Activated T-helper 1 cell treated with anti-CD3 and anti-CD28 coated beads, Interleukin-12 subunit alpha, Interleukin-12 subunit beta, Interleukin-2, Interleukin-4 antibody, amounts not matched to agents 30 ng/mL and 10 ng/mL and 1 ng/mL, durations not matched to agents 14 hours and 24 hours and 36 hours (primary cell): ENCODE measurements at regions not wholly inside any gene's neighbourhood (a gene's known extent, or its start where the extent isn't known, plus 50 kb on each side); places are given as distances from the start of the nearest gene placed in this dataset.

ENCODE experiments used
- DNase-seq: peaks from one replicate; pipeline ENCODE4 v3.0.0; 2021; ENCODE audit warnings: low spot score
- H3K27ac Mint-ChIP-seq: one replicate; pipeline ENCODE4 v1.8.0; 2021; ENCODE audit warnings: mild to moderate bottlenecking, mixed read lengths
- H3K27me3 Mint-ChIP-seq: one replicate; pipeline ENCODE4 v1.8.0; 2022; ENCODE audit warnings: mild to moderate bottlenecking, moderate library complexity, mixed read lengths; ENCODE audit not compliant: insufficient read depth
- H3K36me3 Mint-ChIP-seq: one replicate; pipeline ENCODE4 v1.8.0; 2021; ENCODE audit warnings: low read depth, mixed read lengths
- H3K4me1 Mint-ChIP-seq: one replicate; pipeline ENCODE4 v1.8.0; 2021; ENCODE audit warnings: low read depth, mixed read lengths
- H3K4me3 Mint-ChIP-seq: one replicate; pipeline ENCODE4 v1.8.0; 2021; ENCODE audit warnings: mild to moderate bottlenecking, moderate library complexity, mixed read lengths
- H3K9me3 Mint-ChIP-seq: one replicate; pipeline ENCODE4 v1.8.0; 2021; ENCODE audit warnings: mixed read lengths
- intact Hi-C: fragments of 100-400 bp; cut with micrococcal nuclease; formaldehyde crosslinking; loops from one replicate; pipeline ENCODE4 v1.15.1; 2024

DNA sequence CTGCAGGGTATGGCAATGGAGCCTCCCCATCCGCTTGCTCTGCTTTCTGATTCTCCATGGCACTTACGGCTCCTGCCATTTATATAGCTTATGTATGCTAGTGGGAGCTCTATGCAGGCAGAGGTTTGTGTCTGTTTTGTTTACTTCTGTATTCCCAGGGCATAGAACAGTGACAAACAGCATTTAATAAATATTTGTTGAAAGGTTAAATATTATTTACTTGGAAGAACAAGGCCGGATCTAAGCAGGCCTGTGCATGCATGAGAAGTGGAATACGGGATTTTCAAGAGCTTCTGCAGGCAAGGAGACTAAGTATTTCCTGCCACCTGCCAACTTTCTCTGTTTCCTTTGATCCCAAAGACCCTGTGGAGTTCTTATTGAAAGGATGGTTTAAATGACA lies 90.7 kb downstream of the XCL2 start:
- peaks cover 8% of the 10 kb centered on the region for H3K36me3 Mint-ChIP-seq
- H3K9me3 Mint-ChIP-seq = peaks cover 16% of the 10 kb centered on the region
- peaks cover 23% of the 10 kb centered on the region for H3K4me1 Mint-ChIP-seq
- H3K27me3 Mint-ChIP-seq = peaks cover 5% of the 10 kb centered on the region
- H3K27ac Mint-ChIP-seq = no peak overlapping the region
- intact Hi-C loops = no loop called here
- H3K4me3 Mint-ChIP-seq = no peak overlapping the region
- no peak for DNase-seq

DNA sequence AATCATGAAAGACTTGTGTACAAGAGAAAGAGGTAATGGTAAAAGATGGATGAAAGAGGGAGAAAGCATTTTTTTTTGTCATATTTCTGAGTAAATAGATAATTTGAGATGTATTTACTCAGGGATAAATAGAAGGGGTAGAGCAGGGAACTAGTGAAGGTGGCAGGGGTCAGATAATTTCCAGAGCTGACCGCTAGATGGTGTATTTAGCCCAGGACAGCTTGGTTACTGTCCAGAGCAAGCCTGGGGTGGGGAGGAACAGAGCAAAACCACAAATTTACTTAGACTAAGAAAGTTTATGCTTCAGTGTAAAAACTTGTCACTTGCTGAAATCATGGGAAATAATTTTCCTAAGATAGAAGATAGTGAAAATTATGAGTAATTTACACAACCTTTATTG lies 91.5 kb downstream of the XCL2 start:
- intact Hi-C loops = no loop called here
- Mint-ChIP-seq H3K27ac (no peak overlapping the region), H3K9me3 (peaks cover 13% of the 10 kb centered on the region), H3K4me1 (peaks cover 16% of the 10 kb centered on the region), H3K27me3 (peaks cover 2% of the 10 kb centered on the region), H3K36me3 (peaks cover 8% of the 10 kb centered on the region), H3K4me3 (no peak overlapping the region)
- no peak for DNase-seq

DNA sequence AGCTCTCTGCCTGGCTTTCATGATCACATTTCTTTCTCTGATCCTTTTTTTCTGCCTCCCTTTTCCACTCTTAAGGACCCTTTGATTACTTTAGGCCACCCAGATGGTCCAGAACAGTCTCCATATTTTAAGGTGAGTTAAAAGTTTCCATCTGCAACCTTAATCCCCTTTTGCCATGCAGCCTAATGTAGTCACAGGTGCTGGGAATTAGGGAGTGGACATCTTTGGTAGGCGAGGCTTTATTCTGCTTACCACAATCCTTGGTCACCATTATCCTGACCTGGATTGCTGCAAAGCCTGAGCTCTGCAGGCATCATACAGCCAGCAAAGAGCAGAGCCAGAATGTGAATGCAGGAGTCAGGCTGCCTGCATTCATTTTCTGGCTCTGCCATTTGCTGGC lies 95.9 kb downstream of the XCL2 start:
- H3K27me3 Mint-ChIP-seq = peaks cover 2% of the 10 kb centered on the region
- no peak overlapping the region for H3K4me3 Mint-ChIP-seq
- H3K4me1 Mint-ChIP-seq = peaks cover 48% of the 10 kb centered on the region
- peaks cover 10% of the 10 kb centered on the region for H3K36me3 Mint-ChIP-seq
- intact Hi-C loops = loop anchor here (10.0 kb wide), 1 partner anchor 657 kb away; the partner anchor contains the start of gene ATP1B1
- no peak for DNase-seq
- peaks cover 11% of the 10 kb centered on the region for H3K9me3 Mint-ChIP-seq
- H3K27ac Mint-ChIP-seq = no peak overlapping the region

DNA sequence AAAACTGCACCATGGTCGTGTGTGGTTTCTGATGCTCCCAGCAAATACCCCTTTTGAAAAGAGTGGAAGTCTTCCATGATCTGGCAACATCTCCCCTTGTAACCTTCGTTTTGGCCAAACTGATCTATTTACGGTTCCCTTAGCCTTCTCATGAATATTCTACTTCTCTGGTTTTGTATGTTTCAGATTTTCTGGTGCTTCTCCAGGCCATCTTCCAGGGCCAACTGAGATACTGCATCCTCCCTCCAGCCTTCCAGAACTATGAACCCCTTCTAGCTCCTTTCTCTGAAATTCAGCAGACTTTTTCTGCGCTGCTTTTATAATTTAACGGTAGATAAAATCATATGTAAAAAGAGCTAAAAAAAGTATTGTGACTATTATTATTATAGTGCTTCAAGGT lies 97.7 kb downstream of the XCL2 start:
- intact Hi-C loops = loop anchor here (10.0 kb wide), 1 partner anchor 659 kb away; the partner anchor contains the start of gene ATP1B1
- no peak for DNase-seq
- peaks cover 5% of the 10 kb centered on the region for H3K36me3 Mint-ChIP-seq
- H3K27me3 Mint-ChIP-seq = peaks cover 2% of the 10 kb centered on the region
- H3K4me1 Mint-ChIP-seq = peaks cover 53% of the 10 kb centered on the region
- H3K9me3 Mint-ChIP-seq = no peaks in the 10 kb centered on the region
- no peak overlapping the region for H3K27ac Mint-ChIP-seq
- no peak overlapping the region for H3K4me3 Mint-ChIP-seq

DNA sequence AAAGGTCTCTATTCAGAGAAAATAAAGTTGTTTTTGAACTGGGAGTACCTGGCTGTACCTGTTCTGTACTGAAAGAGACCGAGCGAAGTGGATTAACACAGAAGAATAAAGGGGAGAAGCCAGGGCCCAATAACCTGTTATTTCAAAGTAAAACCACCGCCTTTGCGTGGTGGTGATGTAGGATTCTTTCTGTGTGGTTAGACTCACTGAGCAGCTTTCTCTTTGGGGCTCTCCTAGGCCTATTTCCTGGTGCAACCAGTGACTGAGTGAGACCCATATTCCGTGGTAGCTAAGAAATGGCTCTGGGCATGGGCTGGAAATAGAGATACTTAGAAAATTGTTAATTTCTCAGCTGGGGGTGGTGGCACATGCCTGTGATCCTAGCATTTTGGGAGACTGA lies 99.9 kb downstream of the XCL2 start:
- Mint-ChIP-seq H3K9me3 (no peaks in the 10 kb centered on the region), H3K4me1 (peaks cover 75% of the 10 kb centered on the region), H3K36me3 (peaks cover 3% of the 10 kb centered on the region), H3K27me3 (peaks cover 2% of the 10 kb centered on the region), H3K4me3 (peak overlapping the region; percentile 31), H3K27ac (peak overlapping the region; percentile 60)
- intact Hi-C loops = loop anchor here (1.0 to 10.0 kb wide), 4 partner anchors 22 to 661 kb away; partner anchors contain the start of gene ATP1B1
- DNase-seq = peak; percentile 42

DNA sequence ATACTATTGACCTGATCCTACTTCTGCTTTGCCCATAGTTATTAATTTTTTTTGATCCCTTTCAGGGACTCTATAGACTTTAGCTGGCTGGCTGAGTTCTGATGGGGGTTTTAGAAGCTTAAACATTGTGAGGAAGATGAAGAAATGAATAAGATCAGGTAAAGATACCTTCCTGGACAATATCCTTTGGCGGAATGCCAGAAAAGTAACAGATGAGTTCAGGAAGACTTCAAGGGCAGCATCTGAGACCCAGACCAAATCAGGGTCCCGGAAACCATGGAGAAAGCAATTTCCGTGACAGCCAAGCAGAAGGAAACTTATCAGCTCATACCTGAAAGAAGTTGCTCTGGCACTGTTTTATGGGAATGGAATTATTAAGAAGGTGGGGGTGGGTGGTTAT lies 100.4 kb downstream of the XCL2 start:
- DNase-seq = no peak
- Mint-ChIP-seq H3K27me3 (peaks cover 2% of the 10 kb centered on the region), H3K9me3 (no peaks in the 10 kb centered on the region), H3K36me3 (peaks cover 3% of the 10 kb centered on the region), H3K4me3 (peak overlapping the region; percentile 1), H3K27ac (peak overlapping the region; percentile 60), H3K4me1 (peaks cover 77% of the 10 kb centered on the region)
- intact Hi-C loops = loop anchor here (5.0 to 10.0 kb wide), 3 partner anchors 69 to 661 kb away; partner anchors contain the start of gene ATP1B1

DNA sequence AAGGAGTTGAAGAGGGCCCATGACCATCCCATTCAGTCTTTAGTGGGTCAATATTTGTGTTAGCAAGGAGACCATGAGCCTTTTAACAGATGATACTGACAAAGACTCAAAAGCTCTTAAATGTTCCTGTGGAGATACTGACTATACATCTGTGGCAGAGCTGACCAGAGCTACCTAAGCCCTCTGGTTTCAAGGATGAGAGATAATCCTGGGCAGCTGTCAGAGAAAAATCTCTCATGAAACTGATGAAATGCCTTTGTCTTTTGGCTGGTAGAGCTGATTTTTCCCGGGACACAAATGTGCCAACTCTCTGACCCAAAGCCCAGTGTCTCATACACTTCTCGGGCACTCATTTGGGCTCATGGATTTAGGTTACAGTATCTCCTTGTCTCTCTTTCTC lies 100.9 kb downstream of the XCL2 start:
- H3K27me3 Mint-ChIP-seq = peaks cover 2% of the 10 kb centered on the region
- DNase-seq = no peak
- H3K36me3 Mint-ChIP-seq = peaks cover 3% of the 10 kb centered on the region
- H3K4me1 Mint-ChIP-seq = peaks cover 77% of the 10 kb centered on the region
- H3K4me3 Mint-ChIP-seq = no peak overlapping the region
- H3K9me3 Mint-ChIP-seq = no peaks in the 10 kb centered on the region
- intact Hi-C loops = loop anchor here (5.0 to 10.0 kb wide), 3 partner anchors 69 to 662 kb away; partner anchors contain the start of gene ATP1B1
- H3K27ac Mint-ChIP-seq = no peak overlapping the region

DNA sequence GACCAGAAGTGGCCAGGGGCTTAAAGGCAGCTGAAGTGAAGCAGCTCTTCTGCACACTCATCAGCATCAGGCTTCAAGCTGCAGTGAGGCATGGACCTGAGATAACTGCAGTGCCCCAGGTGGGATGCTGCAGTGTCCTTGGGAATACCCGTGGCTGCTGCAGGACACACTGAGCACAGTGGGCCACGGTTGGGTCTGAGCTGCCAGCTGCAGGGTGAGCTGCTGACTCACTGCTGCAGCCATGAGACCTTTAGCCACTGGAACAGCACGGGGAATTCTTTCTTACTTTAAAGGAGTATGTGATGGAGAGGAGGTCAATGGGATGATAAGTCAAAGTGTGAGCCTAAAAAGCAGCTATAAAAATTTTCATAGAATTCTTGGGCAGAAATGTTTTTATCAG lies 102.1 kb downstream of the XCL2 start:
- peaks cover 2% of the 10 kb centered on the region for H3K27me3 Mint-ChIP-seq

DNA sequence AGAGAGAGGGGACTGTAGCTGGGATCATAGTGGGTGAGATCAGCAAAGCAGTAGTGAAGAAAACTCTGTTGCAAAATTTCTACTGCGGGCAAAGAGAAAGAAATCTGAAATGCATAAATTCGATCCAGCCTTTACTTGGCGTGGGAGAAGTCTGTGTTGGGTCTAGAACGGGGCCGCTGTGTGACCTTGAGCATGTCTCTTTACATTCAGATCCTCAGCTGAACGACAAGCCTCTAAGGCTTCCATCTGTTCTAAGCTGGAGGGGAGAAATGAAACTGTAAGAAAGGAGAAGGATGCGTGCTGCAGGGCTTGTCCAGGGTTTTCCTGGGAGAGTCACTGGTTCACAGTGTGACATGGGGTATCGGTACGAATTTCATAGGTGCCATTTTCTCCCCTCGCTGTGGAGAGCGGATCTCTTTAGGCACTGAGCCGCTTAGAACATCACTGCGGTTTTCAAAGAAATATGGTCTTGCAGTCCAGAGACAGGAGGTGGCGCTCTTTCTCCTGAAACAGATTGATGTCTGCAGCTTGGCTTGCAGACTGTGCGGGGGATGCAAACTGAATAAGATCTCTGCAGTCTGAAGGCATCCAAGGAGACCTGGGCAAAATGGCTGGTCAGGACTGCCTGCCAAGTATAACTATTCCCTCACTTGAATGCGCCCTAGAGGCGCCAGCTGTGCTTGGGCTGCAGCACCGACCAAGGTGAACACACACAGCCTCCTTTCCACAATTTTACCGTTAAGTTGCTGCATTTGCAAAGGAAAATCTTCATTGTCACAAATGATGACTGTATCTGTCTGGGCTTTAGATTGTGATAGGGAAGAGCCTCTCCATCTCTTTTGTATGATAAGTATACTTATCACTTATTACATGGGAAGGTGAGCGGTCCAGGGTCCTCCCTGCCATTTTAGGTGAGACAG lies 104.1 kb downstream of the XCL2 start:
- Mint-ChIP-seq H3K36me3 (no peaks in the 10 kb centered on the region), H3K4me1 (peaks cover 52% of the 10 kb centered on the region), H3K9me3 (no peaks in the 10 kb centered on the region), H3K27ac (no peak overlapping the region), H3K27me3 (no peaks in the 10 kb centered on the region), H3K4me3 (peak overlapping the region; percentile 57)
- intact Hi-C loops = loop anchor here (1.0 to 10.0 kb wide), 10 partner anchors 31 to 909 kb away; partner anchors contain the start of gene ATP1B1
- peak; percentile 78 for DNase-seq

More for the DNA sequence above, 102.1 kb downstream of the XCL2 start:
- no peaks in the 10 kb centered on the region for H3K9me3 Mint-ChIP-seq
- H3K4me1 Mint-ChIP-seq = peaks cover 71% of the 10 kb centered on the region
- intact Hi-C loops = loop anchor here (5.0 to 10.0 kb wide), 3 partner anchors 71 to 663 kb away; partner anchors contain the start of gene ATP1B1
- no peak for DNase-seq
- peaks cover 2% of the 10 kb centered on the region for H3K36me3 Mint-ChIP-seq
- no peak overlapping the region for H3K4me3 Mint-ChIP-seq
- no peak overlapping the region for H3K27ac Mint-ChIP-seq

DNA sequence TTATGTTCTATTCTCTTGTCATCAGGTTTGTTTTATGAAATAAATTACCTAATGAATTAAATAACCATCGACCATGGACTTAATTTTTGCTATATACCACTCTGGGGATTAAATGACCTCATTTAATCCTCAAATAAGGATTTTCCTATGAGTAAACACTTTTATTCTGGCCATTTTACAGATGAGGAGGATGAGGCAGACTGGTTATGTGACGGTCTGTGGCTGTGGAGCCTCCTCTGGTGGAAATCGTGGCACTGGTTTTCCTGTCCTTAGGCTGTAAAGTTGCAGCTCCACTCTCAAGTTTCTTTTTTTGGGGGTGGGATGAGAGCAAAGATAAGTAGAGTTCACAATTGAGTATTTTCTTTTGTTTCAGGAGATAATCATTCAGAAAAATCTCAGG lies 105.2 kb downstream of the XCL2 start:
- Mint-ChIP-seq H3K36me3 (no peaks in the 10 kb centered on the region), H3K27me3 (no peaks in the 10 kb centered on the region), H3K27ac (no peak overlapping the region), H3K9me3 (no peaks in the 10 kb centered on the region), H3K4me1 (peaks cover 44% of the 10 kb centered on the region), H3K4me3 (no peak overlapping the region)
- no peak for DNase-seq
- intact Hi-C loops = loop anchor here (1.0 to 10.0 kb wide), 7 partner anchors 30 to 910 kb away; no protein-coding TSS in a partner anchor

DNA sequence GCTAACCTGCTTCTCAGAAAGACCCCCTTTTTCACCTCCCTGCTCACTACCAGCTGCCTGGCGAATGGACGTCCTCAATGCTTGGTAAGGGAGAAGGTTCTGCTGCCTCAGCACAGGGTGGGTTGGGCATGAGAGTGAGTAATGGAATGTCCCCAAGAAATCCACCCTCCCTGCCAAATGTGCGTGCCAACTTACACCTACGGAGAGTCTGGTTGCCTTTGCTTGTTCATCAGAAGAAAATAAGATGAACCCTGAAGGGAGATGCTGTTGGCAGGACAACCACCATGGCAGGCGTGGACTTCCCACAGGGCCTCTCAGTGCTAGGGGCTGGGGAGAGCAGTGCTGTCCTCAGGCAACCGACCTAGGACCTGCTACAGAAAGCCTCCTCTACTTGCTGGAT lies 106.0 kb downstream of the XCL2 start:
- intact Hi-C loops = loop anchor here (2.0 to 10.0 kb wide), 3 partner anchors 29 to 797 kb away; no protein-coding TSS in a partner anchor
- no peaks in the 10 kb centered on the region for H3K27me3 Mint-ChIP-seq
- H3K9me3 Mint-ChIP-seq = no peaks in the 10 kb centered on the region
- H3K4me1 Mint-ChIP-seq = peaks cover 36% of the 10 kb centered on the region
- no peak overlapping the region for H3K4me3 Mint-ChIP-seq
- no peak for DNase-seq
- H3K36me3 Mint-ChIP-seq = no peaks in the 10 kb centered on the region
- H3K27ac Mint-ChIP-seq = no peak overlapping the region

DNA sequence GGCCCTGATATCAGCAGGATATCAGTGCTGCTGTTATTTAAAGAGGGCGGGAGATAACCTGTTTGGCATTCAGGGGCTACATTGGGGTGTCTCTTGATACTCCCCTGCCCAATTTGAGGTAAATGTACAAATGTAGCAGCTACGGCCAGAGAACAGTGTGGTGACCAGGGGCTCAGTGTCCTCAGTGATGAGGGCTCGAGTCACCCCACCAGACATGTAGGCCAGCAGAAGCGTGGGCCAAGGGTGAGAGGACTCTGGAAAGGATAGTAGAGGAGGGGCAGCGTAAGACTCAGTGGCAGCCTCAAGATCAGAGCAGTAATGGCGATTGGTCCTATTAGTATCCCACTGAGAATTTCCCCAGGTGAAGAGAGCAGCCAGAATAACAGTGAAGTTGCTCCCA lies 108.4 kb downstream of the XCL2 start:
- DNase-seq = no peak
- Mint-ChIP-seq H3K4me1 (peaks cover 26% of the 10 kb centered on the region), H3K9me3 (no peaks in the 10 kb centered on the region), H3K4me3 (no peak overlapping the region), H3K27me3 (peaks cover 5% of the 10 kb centered on the region), H3K36me3 (no peaks in the 10 kb centered on the region), H3K27ac (no peak overlapping the region)
- intact Hi-C loops = loop anchor here (5.0 to 10.0 kb wide), 2 partner anchors 47 to 799 kb away; no protein-coding TSS in a partner anchor

DNA sequence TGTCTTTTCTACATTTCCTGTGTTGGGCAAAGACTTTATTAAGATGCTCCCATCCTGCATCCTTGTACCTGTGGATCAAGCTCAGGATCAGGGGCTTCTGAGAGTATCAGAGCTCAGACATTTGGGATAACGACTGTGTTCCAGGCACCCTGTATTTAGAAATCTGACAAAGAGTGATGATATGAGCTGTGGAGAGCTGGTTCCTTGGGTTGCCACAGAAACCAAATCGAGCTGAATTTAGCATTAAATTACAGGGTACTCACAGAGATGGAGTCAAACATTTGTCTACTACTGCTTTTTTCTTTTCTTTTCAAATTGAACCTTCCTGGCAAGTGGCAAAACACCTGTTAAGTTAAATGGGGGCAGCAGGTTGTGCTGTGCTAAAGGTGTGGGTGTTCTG lies 110.6 kb downstream of the XCL2 start:
- Mint-ChIP-seq H3K4me3 (no peak overlapping the region), H3K27ac (no peak overlapping the region), H3K36me3 (no peaks in the 10 kb centered on the region), H3K4me1 (peaks cover 9% of the 10 kb centered on the region), H3K9me3 (no peaks in the 10 kb centered on the region), H3K27me3 (peaks cover 5% of the 10 kb centered on the region)
- DNase-seq = no peak
- intact Hi-C loops = loop anchor here (10.0 kb wide), 1 partner anchor 802 kb away; no protein-coding TSS in a partner anchor
